GM10266 (cell line): ENCODE measurements at regions not wholly inside any gene's neighbourhood (a gene's known extent, or its start where the extent isn't known, plus 50 kb on each side); places are given as distances from the start of the nearest gene placed in this dataset.

Experiments used
- DNase-seq: peaks from one replicate; pipeline ENCODE4 v3.0.0; 2012; ENCODE audit errors: extremely low spot score
- TF ChIP-seq, protein P1 (sequence below): IDR thresholded peaks from 2 replicates; pipeline ENCODE4 v1.5.1; 2012; ENCODE audit warnings: mild to moderate bottlenecking, low read depth; ENCODE audit not compliant: control insufficient read depth, insufficient read depth; ENCODE audit errors: missing control alignments

DNA sequence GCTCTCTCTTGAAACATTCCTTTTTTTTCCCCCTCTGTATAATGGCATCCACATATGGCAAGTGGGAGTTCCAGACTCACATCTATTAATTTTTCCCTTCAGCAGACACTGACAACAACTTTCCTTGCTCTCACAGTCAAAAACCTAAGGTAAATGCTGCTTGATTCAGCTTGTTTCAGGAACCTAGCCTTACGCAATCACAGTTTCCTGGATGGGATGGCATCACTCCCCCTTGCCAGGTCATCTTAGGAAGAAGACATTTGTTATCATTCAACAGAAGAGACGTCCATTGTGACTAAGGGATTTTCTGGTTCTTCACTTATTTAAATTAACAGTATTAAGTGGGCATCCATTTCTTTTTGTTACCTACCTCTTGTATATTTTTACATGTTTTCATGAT lies 112.0 kb upstream of the PDGFD start:
- no peak for DNase-seq
- TF ChIP-seq, protein P1, sequence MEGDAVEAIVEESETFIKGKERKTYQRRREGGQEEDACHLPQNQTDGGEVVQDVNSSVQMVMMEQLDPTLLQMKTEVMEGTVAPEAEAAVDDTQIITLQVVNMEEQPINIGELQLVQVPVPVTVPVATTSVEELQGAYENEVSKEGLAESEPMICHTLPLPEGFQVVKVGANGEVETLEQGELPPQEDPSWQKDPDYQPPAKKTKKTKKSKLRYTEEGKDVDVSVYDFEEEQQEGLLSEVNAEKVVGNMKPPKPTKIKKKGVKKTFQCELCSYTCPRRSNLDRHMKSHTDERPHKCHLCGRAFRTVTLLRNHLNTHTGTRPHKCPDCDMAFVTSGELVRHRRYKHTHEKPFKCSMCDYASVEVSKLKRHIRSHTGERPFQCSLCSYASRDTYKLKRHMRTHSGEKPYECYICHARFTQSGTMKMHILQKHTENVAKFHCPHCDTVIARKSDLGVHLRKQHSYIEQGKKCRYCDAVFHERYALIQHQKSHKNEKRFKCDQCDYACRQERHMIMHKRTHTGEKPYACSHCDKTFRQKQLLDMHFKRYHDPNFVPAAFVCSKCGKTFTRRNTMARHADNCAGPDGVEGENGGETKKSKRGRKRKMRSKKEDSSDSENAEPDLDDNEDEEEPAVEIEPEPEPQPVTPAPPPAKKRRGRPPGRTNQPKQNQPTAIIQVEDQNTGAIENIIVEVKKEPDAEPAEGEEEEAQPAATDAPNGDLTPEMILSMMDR, result no peak

DNA sequence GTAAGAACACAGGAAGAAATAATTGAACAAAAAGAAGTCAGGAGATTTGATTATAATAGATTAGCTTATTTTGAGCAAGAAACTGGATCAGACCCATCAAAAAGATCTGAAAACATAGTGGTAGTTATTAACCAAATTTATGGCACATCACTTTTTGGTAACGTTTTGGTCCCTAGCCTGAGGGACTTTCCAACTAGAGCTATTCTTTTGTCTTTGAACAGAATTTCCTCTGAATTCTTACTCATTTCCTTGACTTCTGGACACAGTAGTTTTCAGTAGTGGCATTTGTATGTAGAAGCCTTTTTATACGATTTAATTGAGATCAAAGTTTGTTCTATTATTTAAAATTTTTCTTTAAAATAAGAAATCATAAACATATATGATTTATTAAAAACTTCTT lies 96.5 kb upstream of the PDGFD start:
- no peak for DNase-seq
- TF ChIP-seq, protein P1, result no peak

DNA sequence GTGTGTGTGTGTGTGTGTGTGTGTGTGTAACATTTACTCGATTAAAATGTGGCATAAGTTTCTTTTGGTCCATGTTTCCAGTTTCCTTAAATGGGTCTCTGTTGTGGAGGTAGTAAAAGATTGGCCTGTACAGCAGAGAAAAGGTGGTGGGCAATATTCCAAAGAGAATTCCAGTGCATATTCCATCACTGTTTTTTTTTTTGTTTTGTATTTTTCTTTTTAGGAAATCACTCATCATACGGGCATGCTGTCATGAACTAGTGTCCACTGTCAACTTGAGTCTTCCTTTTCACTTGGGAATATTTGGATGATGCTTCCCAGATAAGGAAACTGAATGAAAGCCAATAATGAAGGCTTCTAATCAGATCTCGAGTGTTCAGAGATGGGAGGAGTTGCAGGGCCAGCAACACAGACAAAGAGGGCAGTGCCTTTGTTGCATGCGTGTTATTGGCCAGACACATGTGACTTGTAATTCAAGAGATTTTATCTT lies 95.2 kb upstream of the PDGFD start:
- TF ChIP-seq, protein P1, result no peak

DNA sequence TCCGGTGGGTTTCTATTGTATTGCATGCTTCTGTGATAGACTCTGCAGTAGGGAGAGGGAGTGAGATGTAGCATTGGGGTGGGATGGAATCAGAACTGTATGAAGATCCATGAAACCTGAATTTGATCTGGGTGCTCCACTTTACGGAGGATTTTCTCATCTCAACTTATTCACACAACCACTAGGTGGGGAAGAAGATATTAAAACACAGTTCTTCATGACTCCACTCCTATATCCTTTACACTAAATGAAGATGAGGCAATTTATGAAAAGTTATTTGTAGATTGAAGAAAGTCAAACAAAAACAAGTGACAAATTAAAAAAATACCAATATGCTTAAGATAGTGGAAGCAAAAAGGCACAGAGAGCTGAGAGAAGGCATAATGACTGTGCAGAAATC lies 92.6 kb upstream of the PDGFD start:
- TF ChIP-seq, protein P1, result no peak
- no peak for DNase-seq

More for the DNA sequence above, 95.2 kb upstream of the PDGFD start:
- no peak for DNase-seq

DNA sequence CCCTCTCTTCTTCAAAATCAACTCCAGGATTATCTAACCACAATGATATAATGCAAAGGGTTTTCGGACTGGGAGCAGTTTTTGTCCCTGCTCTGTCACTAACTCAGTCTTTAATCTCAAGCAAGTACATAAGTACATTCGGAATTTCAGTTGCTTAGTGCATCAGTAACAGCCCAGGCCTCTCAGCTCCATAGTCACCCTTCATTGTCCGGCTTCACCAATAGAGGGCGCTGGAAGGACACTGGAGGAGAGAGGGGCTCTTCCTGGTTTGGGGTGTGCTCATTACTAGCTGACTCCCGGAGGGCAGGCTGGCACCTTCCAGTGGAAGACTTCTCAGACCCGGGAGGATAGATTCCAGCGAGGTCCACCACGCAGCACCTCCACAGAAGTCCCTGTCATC lies 90.4 kb upstream of the PDGFD start:
- TF ChIP-seq, protein P1, result peak; percentile 55
- DNase-seq, result peak; percentile 30

DNA sequence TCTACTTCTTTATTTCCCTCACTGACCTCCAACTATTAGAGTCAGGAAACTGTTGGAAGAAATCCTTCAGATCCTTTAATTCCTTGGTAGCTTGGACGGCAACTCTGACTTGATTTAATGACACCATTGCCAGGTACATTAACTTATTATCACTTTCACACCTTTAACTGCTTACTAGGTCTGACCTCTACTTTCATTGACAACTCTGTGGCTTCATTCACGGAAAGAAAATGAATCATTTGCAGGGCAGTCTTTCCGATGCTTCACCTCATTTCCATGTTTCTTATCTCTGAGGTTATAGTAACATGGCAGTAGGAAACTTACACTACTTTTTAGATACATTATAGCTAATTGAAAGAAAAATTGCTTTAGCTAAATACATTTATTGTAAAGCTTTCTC lies 82.6 kb upstream of the PDGFD start:
- no peak for DNase-seq
- TF ChIP-seq, protein P1, result no peak

DNA sequence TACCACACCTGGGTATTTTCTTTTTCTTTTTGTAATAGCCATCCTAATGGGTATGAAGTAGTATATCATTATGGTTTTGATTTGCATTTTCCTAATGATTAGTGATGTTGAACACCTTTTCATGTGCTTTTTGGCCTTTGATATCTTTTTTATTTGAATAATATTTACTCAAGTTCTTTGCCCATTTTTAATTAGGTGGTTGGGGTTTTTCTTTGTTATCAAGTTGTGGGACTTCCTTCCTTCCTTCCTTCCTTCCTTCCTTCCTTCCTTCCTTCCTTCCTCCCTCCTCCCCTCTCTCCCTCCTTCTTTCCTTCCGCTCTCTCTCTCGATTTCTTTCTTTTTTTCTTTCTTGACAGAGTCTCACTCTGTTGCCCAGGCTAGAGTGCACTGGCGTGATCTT lies 75.0 kb upstream of the PDGFD start:
- TF ChIP-seq, protein P1, result no peak
- no peak for DNase-seq

DNA sequence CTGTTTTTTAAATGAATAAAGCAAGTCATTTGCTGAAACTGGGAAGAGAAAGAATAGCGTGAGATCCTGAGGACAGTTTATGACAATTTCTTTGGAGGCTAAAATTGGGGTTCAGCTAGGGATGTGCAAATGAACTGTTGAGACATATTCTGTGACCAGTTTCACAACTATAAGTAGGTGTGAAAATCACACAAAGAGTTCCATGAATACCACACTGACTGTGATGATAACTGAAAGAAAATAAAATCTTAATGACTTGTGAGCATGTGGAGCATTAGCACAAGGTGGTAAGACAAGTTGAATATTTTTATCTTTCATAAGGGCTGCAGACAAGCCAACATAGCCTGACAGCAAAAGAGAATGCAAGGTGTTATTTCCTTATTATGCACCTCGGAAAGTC lies 61.1 kb upstream of the PDGFD start:
- no peak for DNase-seq
- TF ChIP-seq, protein P1, result no peak
